Lung (tissue), 11 donors: ENCODE measurements at regions not wholly inside any gene's neighbourhood (a gene's known extent, or its start where the extent isn't known, plus 50 kb on each side); places are given as distances from the start of the nearest gene placed in this dataset.

ENCODE experiments used
- ATAC-seq: fragments of 200-7000 bp; cut with Tn5 transposase; one replicate; pipeline ENCODE4 v1.9.1; 2020; ENCODE audit warnings: moderate number of reproducible peaks; ENCODE audit not compliant: insufficient read depth, low FRiP score
- DNase-seq, 3 donors: peaks; one replicate each; pipeline ENCODE4 v3.0.0-alpha.2; 2013 to 2017
- H3K27ac ChIP-seq, 2 donors: one replicate each; pipeline ENCODE4 v1.5.1; 2013; ENCODE audit warnings: mild to moderate bottlenecking in 2 of 2, moderate library complexity in 2 of 2, control low read depth in 1 of 2, inconsistent platforms in 1 of 2, low read depth in 1 of 2, low read length in 1 of 2
- H3K27me3 ChIP-seq, 3 donors: one replicate each; pipeline ENCODE4 v1.5.1; 2013; ENCODE audit warnings: low read length in 2 of 3; ENCODE audit not compliant: control insufficient read depth in 3 of 3, insufficient read depth in 3 of 3
- H3K36me3 ChIP-seq, 4 donors: one replicate each; pipeline ENCODE4 v1.5.1; 2013; ENCODE audit warnings: low read length in 4 of 4, mild to moderate bottlenecking in 1 of 4, moderate library complexity in 1 of 4; ENCODE audit not compliant: control insufficient read depth in 4 of 4, insufficient read depth in 4 of 4
- H3K4me1 ChIP-seq, 5 donors: one replicate each; pipeline ENCODE4 v1.5.1; 2013; ENCODE audit warnings: low read length in 5 of 5, mild to moderate bottlenecking in 2 of 5, moderate library complexity in 1 of 5; ENCODE audit not compliant: control insufficient read depth in 5 of 5, insufficient read depth in 5 of 5
- H3K4me3 ChIP-seq: one replicate; pipeline ENCODE4 v1.5.1; 2013; ENCODE audit warnings: mild to moderate bottlenecking, control low read depth, moderate library complexity
- H3K9ac ChIP-seq, 2 donors: one replicate each; pipeline ENCODE4 v1.5.1; 2013; ENCODE audit warnings: low read length in 2 of 2, control low read depth in 1 of 2; ENCODE audit not compliant: insufficient read depth in 1 of 2
- H3K9me3 ChIP-seq, 4 donors: one replicate each; pipeline ENCODE4 v1.5.1; 2013; ENCODE audit warnings: low read length in 3 of 4, mild to moderate bottlenecking in 1 of 4, moderate library complexity in 1 of 4; ENCODE audit not compliant: control insufficient read depth in 4 of 4, insufficient read depth in 3 of 4
- WGBS, 2 donors: extraction: QIAGEN DNeasy Blood & Tissue Kit; methylation state at CpG; one replicate each; pipeline ENCODE4 v1.1.7; 2013; 5-methylcytosine and 5-hydroxymethylcytosine counted together
- TF ChIP-seq, protein P1 (sequence below): IDR thresholded peaks from 2 replicates; pipeline ENCODE4 v1.5.1; 2012; ENCODE audit warnings: mild to moderate bottlenecking; ENCODE audit errors: control extremely low read depth, extremely low read depth
- donor health status: control.
- donor health status: control.
- donor health status: Bipolar disorder and iron deficiency.
- donor health status: healthy.
- donor health status: DM: yes; HTN: yes; CAD: no.

- no peaks in the 10 kb centered on the region for H3K27me3 ChIP-seq
- WGBS, 2 donors: 71 to 90% methylated on average over 4 of the region's 4 CpGs
- peaks cover 0 to 2% (median 0%) of the 10 kb centered on the region in 5 donors for H3K4me1 ChIP-seq
- no peak overlapping the region for H3K4me3 ChIP-seq
- no peaks in the 10 kb centered on the region for H3K36me3 ChIP-seq
- H3K9me3 ChIP-seq: no peaks in the 10 kb centered on the region
- no peak for ATAC-seq
- TF ChIP-seq, protein P1, sequence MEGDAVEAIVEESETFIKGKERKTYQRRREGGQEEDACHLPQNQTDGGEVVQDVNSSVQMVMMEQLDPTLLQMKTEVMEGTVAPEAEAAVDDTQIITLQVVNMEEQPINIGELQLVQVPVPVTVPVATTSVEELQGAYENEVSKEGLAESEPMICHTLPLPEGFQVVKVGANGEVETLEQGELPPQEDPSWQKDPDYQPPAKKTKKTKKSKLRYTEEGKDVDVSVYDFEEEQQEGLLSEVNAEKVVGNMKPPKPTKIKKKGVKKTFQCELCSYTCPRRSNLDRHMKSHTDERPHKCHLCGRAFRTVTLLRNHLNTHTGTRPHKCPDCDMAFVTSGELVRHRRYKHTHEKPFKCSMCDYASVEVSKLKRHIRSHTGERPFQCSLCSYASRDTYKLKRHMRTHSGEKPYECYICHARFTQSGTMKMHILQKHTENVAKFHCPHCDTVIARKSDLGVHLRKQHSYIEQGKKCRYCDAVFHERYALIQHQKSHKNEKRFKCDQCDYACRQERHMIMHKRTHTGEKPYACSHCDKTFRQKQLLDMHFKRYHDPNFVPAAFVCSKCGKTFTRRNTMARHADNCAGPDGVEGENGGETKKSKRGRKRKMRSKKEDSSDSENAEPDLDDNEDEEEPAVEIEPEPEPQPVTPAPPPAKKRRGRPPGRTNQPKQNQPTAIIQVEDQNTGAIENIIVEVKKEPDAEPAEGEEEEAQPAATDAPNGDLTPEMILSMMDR: no peak
- no peak overlapping the region for H3K27ac ChIP-seq
- H3K9ac ChIP-seq: no peak overlapping the region
- no peak for DNase-seq
These were observed 183.9 kb downstream of the SNCA start for GRCh38 chr4:89653012-89653411.

DNA sequence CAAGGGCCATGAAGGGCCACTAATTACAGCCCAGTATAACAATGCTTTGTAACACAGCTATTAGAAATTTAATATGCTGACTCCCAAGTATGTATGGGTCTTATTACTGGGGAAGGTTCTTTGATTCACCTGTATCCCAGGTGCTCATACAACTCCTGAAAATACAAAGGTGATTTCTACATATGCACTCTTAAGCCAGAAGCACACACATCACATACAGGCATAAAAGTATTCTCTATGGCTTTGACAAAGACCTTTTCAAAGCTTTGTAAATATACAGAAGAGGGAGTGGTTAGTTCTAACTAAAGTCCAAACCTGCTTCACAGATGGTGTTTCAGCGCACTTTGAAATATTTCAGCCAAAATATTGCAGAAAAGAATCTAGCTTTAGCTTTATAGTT, 191.5 kb downstream of the SNCA start:
- ATAC-seq (no peak), DNase-seq (no peak)
- Histone ChIP-seq H3K27me3 (no peaks in the 10 kb centered on the region), H3K9ac (no peak overlapping the region), H3K4me1 (no peaks in the 10 kb centered on the region), H3K4me3 (no peak overlapping the region), H3K27ac (no peak overlapping the region), H3K9me3 (no peaks in the 10 kb centered on the region), H3K36me3 (no peaks in the 10 kb centered on the region)
- TF ChIP-seq, protein P1: no peak
- WGBS, 2 donors: 75 to 85% methylated on average over 1 of the region's 1 CpG

- WGBS, 2 donors: 52 to 77% methylated on average over 6 of the region's 6 CpGs
- no peaks in the 10 kb centered on the region for H3K9me3 ChIP-seq
- DNase-seq (no peak), ATAC-seq (no peak)
- H3K9ac ChIP-seq: no peak overlapping the region
- H3K36me3 ChIP-seq: no peaks in the 10 kb centered on the region
- no peaks in the 10 kb centered on the region for H3K4me1 ChIP-seq
- H3K4me3 ChIP-seq: no peak overlapping the region
- TF ChIP-seq, protein P1: no peak
- H3K27ac ChIP-seq: no peak overlapping the region
- no peaks in the 10 kb centered on the region for H3K27me3 ChIP-seq
These were observed 195.6 kb downstream of the SNCA start for GRCh38 chr4:89641367-89641687.

- H3K36me3 ChIP-seq: no peaks in the 10 kb centered on the region
- H3K9me3 ChIP-seq: no peaks in the 10 kb centered on the region
- no peak overlapping the region for H3K9ac ChIP-seq
- ATAC-seq (no peak), DNase-seq (peak; percentile 57 to 63 (median 59))
- H3K27ac ChIP-seq: no peak overlapping the region
- 47 to 57% methylated on average over 17 of the region's 17 CpGs for WGBS, 2 donors
- H3K27me3 ChIP-seq: no peaks in the 10 kb centered on the region
- H3K4me3 ChIP-seq: no peak overlapping the region
- H3K4me1 ChIP-seq: no peaks in the 10 kb centered on the region
- TF ChIP-seq, protein P1: no peak
These were observed 196.2 kb downstream of the SNCA start for GRCh38 chr4:89640620-89641366.
